AML-193 (cell line): ENCODE measurements at regions not wholly inside any gene's neighbourhood (a gene's known extent, or its start where the extent isn't known, plus 50 kb on each side); places are given as distances from the start of the nearest gene placed in this dataset.

ENCODE experiments used
- DNase-seq, 2 experiments: peaks; one replicate each; lab custom pipeline; 2025; lab: John Stamatoyannopoulos, UW

- no peak for DNase-seq
Measured at GRCh38 chr2:117071556-117072102, 742.9 kb upstream of the DDX18 start.

GRCh38 chr2:117074756-117075155 is 739.7 kb upstream of the DDX18 start:
- no peak for DNase-seq

- no peak for DNase-seq
Measured at GRCh38 chr2:117085256-117085655, 729.2 kb upstream of the DDX18 start.

- no peak for DNase-seq
Measured at GRCh38 chr2:117085737-117086136, 728.8 kb upstream of the DDX18 start.

GRCh38 chr2:117086174-117086942 is 728.1 kb upstream of the DDX18 start:
- no peak for DNase-seq

GRCh38 chr2:117086943-117087250 is 727.6 kb upstream of the DDX18 start:
- DNase-seq: no peak

- DNase-seq: no peak
Measured at GRCh38 chr2:117087535-117088291, 726.8 kb upstream of the DDX18 start.

GRCh38 chr2:117091041-117091837 is 723.3 kb upstream of the DDX18 start:
- no peak for DNase-seq

- DNase-seq: no peak
Measured at GRCh38 chr2:117101613-117102012, 712.9 kb upstream of the DDX18 start.

- DNase-seq: no peak
Measured at GRCh38 chr2:117108741-117109267, 705.7 kb upstream of the DDX18 start.

GRCh38 chr2:117118994-117119393 is 695.5 kb upstream of the DDX18 start:
- no peak for DNase-seq

GRCh38 chr2:117123362-117123761 is 691.1 kb upstream of the DDX18 start:
- DNase-seq: no peak

GRCh38 chr2:117126656-117127055 is 687.8 kb upstream of the DDX18 start:
- DNase-seq: no peak

GRCh38 chr2:117127680-117128079 is 686.8 kb upstream of the DDX18 start:
- DNase-seq: no peak

GRCh38 chr2:117128461-117128860 is 686.0 kb upstream of the DDX18 start:
- DNase-seq: no peak

- no peak for DNase-seq
Measured at GRCh38 chr2:117137371-117137770, 677.1 kb upstream of the DDX18 start.

GRCh38 chr2:117169036-117169765 is 645.3 kb upstream of the DDX18 start:
- no peak for DNase-seq

GRCh38 chr2:117170897-117171296 is 643.6 kb upstream of the DDX18 start:
- peak; percentile 56 to 64 for DNase-seq

- DNase-seq: no peak
Measured at GRCh38 chr2:117179405-117179804, 635.1 kb upstream of the DDX18 start.

GRCh38 chr2:117190856-117191559 is 623.5 kb upstream of the DDX18 start:
- DNase-seq: no peak

- DNase-seq: no peak
Measured at GRCh38 chr2:117195381-117195780, 619.1 kb upstream of the DDX18 start.
